Osteoblast (primary cell): ENCODE measurements at regions not wholly inside any gene's neighbourhood (a gene's known extent, or its start where the extent isn't known, plus 50 kb on each side); places are given as distances from the start of the nearest gene placed in this dataset.

Source experiments
- DNase-seq: peaks from one replicate; pipeline ENCODE4 v3.0.0; 2011; ENCODE audit warnings: low spot score, mixed read lengths; ENCODE audit not compliant: insufficient read length; ENCODE audit errors: missing footprints
- H2AFZ ChIP-seq: 2 replicates; pipeline ENCODE4 v1.6.0; 2011; ENCODE audit warnings: mild to moderate bottlenecking, low read length
- H3K27ac ChIP-seq: 2 replicates; pipeline ENCODE4 v1.5.1; 2011; ENCODE audit warnings: mild to moderate bottlenecking, low read depth, low read length, moderate library complexity
- H3K27me3 ChIP-seq: 2 replicates; pipeline ENCODE4 v1.6.0; 2012; ENCODE audit warnings: mild to moderate bottlenecking, control low read depth, inconsistent platforms, low read length, moderate library complexity; ENCODE audit not compliant: insufficient read depth
- H3K36me3 ChIP-seq: 2 replicates; pipeline ENCODE4 v1.5.1; 2011; ENCODE audit warnings: mild to moderate bottlenecking, low read length, control low read depth, moderate library complexity; ENCODE audit not compliant: insufficient read depth
- H3K4me1 ChIP-seq: 2 replicates; pipeline ENCODE4 v1.5.1; 2011; ENCODE audit warnings: mild to moderate bottlenecking, low read length, control low read depth, moderate library complexity; ENCODE audit not compliant: insufficient read depth
- H3K4me2 ChIP-seq: 2 replicates; pipeline ENCODE4 v1.6.0; 2011; ENCODE audit warnings: mild to moderate bottlenecking, low read length; ENCODE audit not compliant: insufficient read depth
- H3K4me3 ChIP-seq: fragments of 200-600 bp; sonication (generic); 3 replicates; pipeline ENCODE4 v1.5.1; 2012; ENCODE audit warnings: mild to moderate bottlenecking, low read length, inconsistent platforms; ENCODE audit not compliant: insufficient read depth
- H3K79me2 ChIP-seq: 2 replicates; pipeline ENCODE4 v1.6.0; 2012; ENCODE audit warnings: mild to moderate bottlenecking, low read length, control low read depth, inconsistent platforms; ENCODE audit not compliant: insufficient read depth
- H3K9me3 ChIP-seq: 2 replicates; pipeline ENCODE4 v1.5.1; 2011; ENCODE audit warnings: low read depth, low read length, control low read depth
- H4K20me1 ChIP-seq: 2 replicates; pipeline ENCODE4 v1.6.0; 2012; ENCODE audit warnings: mild to moderate bottlenecking, low read length, control low read depth; ENCODE audit not compliant: insufficient read depth
- CTCF ChIP-seq: IDR thresholded peaks from 2 replicates; pipeline ENCODE4 v1.5.1; 2011; ENCODE audit warnings: mild to moderate bottlenecking, low read depth, low read length, moderate library complexity; ENCODE audit errors: extremely low read depth

- Histone ChIP-seq H3K4me2 (no peak overlapping the region), H3K27ac (no peak overlapping the region), H2AFZ (no peak overlapping the region), H3K9me3 (no peaks in the 10 kb centered on the region), H3K27me3 (no peaks in the 10 kb centered on the region), H3K4me1 (no peaks in the 10 kb centered on the region), H3K36me3 (no peaks in the 10 kb centered on the region), H4K20me1 (no peaks in the 10 kb centered on the region), H3K4me3 (no peak overlapping the region), H3K79me2 (no peaks in the 10 kb centered on the region)
- TF ChIP-seq CTCF = no peak
- DNase-seq = no peak
These were observed 189.3 kb downstream of the ADRA2A start for GRCh38 chr10:111266165-111266564.

DNA sequence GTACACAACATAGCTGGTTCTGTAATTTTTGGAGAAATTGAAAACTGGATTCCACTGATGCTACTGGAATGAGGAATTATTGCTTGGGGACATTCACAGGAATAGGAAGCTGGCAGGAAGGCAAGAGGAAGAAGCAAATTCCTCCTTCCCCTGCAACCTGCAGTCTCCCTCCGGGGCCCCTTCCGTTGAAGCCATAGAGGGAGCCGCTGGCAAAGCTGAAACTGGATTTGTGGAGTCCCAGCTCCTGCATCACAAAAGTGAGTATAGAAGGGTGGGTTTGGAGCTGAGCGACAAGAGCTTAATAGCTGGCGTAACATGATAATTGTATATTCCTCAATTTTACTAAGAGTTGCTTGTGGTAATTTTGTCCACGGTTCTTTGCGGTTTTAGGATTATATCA, 190.8 kb downstream of the ADRA2A start:
- DNase-seq = no peak
- Histone ChIP-seq H3K27me3 (no peaks in the 10 kb centered on the region), H3K27ac (no peak overlapping the region), H3K4me1 (no peaks in the 10 kb centered on the region), H3K79me2 (no peaks in the 10 kb centered on the region), H3K4me2 (no peak overlapping the region), H4K20me1 (no peaks in the 10 kb centered on the region), H3K9me3 (no peaks in the 10 kb centered on the region), H3K36me3 (no peaks in the 10 kb centered on the region), H3K4me3 (no peak overlapping the region), H2AFZ (no peak overlapping the region)
- no peak for TF ChIP-seq CTCF

DNA sequence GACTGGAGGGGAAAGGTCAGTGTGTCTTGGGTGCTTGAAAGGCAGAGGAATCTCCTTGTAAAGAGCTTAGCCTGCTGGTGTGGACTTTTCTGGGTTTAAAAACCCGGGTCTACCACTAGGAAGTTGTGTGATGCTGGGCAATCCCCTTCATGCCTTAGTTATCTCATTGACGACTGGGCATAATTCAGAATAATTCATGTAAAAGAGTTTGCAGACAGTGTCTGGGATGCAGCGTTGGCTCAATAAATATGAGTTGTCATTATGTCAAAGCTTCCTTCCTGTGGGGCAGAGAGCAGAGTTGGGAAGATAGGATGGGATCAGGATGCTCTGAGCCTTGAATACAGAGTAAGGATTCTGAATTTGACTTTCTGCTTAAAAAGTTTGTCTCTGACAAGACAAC, 196.4 kb downstream of the ADRA2A start:
- Histone ChIP-seq H3K4me1 (no peaks in the 10 kb centered on the region), H3K4me2 (no peak overlapping the region), H3K36me3 (no peaks in the 10 kb centered on the region), H3K27me3 (no peaks in the 10 kb centered on the region), H3K27ac (no peak overlapping the region), H4K20me1 (no peaks in the 10 kb centered on the region), H2AFZ (no peak overlapping the region), H3K9me3 (no peaks in the 10 kb centered on the region), H3K79me2 (no peaks in the 10 kb centered on the region), H3K4me3 (no peak overlapping the region)
- DNase-seq = no peak
- TF ChIP-seq CTCF = no peak

DNA sequence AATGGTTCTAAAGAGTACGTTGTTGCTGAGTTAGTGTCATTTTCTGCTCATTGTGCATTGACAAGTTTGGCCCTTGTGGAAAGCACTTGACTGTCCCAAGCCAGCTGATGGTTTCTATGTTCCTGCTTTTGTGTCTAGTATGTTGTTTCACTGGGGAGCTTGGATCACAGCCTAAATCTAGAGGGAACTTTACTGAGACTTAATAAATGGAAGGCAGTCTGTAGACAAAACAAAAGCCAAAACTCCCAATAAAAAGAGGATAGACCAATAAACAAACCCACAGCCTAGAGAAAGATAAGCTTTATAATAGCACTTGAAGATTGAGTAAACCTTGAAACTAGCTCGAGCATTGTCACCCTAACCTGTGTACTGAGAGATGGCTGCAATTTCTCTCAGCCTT, 196.8 kb downstream of the ADRA2A start:
- no peaks in the 10 kb centered on the region for H4K20me1 ChIP-seq
- H3K4me3 ChIP-seq = no peak overlapping the region
- no peak overlapping the region for H2AFZ ChIP-seq
- H3K36me3 ChIP-seq = no peaks in the 10 kb centered on the region
- H3K4me1 ChIP-seq = no peaks in the 10 kb centered on the region
- no peak overlapping the region for H3K4me2 ChIP-seq
- DNase-seq = no peak
- no peak for TF ChIP-seq CTCF
- no peak overlapping the region for H3K27ac ChIP-seq
- no peaks in the 10 kb centered on the region for H3K79me2 ChIP-seq
- H3K27me3 ChIP-seq = no peaks in the 10 kb centered on the region
- no peaks in the 10 kb centered on the region for H3K9me3 ChIP-seq
